Globus pallidus (tissue), 1 donor: ENCODE measurements at regions not wholly inside any gene's neighbourhood (a gene's known extent, or its start where the extent isn't known, plus 50 kb on each side); places are given as distances from the start of the nearest gene placed in this dataset.

Experiments used
- DNase-seq: peaks from one replicate; pipeline ENCODE4 v3.0.0-alpha.2; 2015; ENCODE audit warnings: low spot score

DNA sequence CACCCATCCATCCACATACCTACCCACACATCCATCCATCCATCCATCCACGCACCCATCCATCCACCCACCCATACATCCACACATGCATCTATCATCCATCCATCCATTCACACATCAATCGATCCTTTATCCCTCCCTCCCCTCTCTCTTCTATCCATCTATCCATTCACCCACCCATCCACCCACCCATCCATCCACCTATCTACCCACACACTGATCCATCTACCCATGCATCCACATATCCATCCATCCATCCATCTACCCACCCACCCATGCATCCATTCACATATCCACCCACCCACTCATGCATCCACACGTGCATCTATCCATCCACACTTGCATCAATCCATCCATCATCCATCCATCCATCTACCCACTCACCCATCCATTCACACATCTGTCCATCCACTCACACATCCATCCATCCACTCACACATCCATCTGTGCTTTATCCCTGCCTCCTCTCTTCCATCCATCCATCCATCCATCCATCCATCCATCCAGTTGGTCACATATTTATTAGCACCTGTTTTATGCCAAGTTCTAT is 366.1 kb downstream of the CTTN start:
- no peak for DNase-seq

GRCh38 chr11:70766901-70767300 is 368.6 kb downstream of the CTTN start:
- DNase-seq = no peak

DNA sequence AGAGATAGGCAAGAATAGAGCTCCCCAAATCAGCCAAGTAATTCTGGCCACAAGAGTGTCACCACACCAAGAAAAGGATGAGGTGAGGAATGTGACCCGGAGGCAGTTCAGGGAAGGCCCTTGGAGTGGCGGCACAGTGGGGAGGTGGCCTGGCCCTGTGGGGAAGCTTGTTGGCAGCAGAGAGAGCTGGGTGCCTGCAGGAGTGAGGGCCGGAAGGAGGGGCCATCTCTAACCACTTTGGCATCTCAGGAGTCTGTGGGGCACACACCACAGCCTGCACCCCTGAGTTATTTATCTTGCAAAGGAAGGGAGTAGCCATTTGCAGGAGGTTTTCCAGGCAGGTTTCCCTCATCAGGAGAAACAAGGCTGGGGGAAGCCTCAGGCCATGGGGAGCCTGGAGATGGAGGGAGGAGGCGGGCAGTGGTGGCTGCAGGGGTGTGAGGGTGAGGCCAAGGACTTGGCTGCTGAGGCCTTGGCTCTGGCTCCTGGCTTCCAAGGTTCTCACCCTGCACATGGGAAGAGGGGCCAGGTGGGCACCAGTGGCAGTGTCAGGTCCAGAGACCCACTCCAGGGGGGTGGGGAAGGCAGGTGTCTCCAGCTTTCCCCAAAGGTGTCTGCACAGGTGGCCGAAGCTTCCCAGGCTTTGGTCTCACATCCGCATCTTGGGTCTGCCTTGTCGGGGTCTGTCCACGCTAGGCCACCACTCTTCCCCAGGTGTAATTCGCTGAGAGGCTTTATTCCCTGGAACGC is 370.2 kb downstream of the CTTN start:
- DNase-seq = no peak

- DNase-seq = no peak
Measured at GRCh38 chr11:70769106-70769505, 370.8 kb downstream of the CTTN start.

DNA sequence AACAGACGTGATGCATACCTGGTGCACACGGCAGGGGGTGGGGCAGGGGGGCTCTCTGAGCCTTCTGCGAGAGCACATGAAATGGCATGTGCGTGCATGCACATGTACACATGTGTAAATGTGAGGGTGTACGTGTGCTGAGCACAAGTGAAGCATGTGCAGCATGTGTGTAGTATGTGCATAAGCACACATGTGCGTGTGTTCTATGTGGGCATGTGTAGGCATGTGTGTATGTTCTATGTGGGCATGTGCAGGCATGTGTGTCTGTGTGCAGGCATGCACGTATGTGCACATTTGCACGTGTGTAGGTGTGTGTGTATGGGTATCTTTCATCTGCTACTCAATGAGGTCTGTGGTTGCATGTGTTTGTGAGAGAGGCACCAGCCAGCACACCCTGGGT is 371.2 kb downstream of the CTTN start:
- no peak for DNase-seq

DNA sequence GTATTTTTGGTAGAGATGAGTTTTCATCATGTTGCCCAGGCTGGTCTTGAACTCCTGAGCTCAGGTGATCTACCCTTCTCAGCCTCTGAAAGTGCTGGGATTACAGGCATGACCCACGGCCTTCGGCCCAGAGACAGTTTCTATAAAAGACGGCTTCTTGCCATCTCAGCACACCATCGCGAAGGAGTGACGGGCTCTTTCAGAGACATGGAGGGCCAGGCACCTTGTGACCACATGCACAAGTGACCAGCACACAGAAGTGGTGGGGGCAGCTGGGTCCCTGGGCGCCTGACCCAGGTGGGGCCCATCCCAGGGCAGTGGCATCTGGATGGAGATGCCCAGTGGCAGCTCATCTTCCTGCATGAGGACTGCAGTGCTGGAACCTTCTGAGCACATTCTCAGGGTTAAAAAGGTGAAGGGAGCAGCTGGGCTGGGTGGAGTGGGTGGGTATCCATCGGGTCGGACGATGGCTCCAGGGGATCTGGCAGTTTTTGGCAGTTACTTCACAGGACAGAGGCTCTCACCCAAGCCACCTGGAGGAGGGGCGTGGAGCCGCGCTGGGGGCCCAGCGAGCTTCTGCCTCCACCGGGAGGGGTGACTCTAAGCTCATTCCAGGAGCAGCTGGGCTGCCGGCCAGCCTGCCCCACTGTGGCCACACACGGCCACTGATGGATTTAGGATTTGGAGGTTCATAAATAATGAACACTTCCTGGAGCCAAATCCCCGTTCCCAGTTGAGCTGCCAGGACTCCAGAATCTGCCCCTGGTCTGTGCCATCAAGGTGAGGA is 373.0 kb downstream of the CTTN start:
- no peak for DNase-seq

DNA sequence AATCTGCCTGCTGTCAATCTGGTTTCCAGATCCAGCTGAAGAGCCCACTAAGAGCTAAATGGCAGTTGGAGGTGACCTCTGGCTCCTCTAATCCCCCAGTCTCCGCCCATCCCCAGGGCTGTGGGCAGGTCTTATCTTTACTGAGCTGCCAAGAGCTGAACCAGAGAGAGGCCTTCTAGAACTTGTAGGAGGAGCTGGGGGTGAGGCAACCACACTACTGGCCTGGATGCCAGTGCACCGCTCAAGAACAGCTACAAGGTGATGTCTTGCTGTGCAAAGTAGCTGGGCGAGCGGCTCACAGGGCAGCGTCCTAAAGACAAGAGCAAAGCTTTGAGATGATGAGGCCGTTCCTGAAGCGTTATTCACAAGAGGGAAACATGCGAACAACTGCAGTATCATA is 374.6 kb downstream of the CTTN start:
- no peak for DNase-seq

GRCh38 chr11:70775386-70776075 is 377.2 kb downstream of the CTTN start:
- DNase-seq = no peak

GRCh38 chr11:70776914-70777532 is 378.7 kb downstream of the CTTN start:
- DNase-seq = no peak

GRCh38 chr11:70778883-70779282 is 380.6 kb downstream of the CTTN start:
- no peak for DNase-seq

- no peak for DNase-seq
Measured at GRCh38 chr11:70779433-70780245, 381.3 kb downstream of the CTTN start.

DNA sequence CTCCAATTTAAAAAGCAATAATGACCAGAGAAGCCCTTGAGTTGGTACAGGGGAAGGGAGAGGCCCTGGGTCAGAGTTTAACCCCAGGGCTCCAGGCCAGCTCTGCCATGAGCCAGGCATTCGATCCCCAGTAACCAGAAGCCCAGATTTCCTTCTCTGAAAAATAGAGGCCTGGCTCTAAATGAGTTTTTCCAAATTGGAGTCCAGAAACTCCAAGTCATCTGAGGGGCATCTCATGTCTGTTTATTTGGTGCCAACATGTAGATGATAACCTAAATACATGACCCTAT is 381.9 kb downstream of the CTTN start:
- DNase-seq = no peak

DNA sequence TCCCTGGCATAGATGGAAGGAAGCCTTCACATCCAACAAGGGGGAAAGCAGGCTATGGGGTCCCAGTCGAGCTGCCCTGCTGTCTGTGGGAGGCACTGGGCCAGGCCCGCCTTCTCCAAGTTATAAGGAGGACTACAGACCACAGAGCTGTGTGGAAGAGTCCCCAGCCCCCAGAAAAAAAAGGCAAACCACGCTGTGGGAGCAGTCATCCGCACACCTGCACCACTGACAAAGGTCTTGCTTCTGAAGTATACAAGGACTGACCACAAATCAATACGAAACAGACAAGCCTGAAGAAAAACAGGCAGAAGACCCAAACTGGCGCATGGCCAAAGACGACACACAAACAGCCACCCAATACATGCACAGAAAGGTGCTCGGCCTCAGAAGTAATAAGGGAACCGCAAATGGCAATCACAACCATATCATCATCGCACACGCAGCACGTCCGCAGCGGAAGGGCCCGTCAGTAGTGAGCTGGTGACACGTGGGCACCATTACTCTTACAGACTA is 384.1 kb downstream of the CTTN start:
- DNase-seq = no peak

DNA sequence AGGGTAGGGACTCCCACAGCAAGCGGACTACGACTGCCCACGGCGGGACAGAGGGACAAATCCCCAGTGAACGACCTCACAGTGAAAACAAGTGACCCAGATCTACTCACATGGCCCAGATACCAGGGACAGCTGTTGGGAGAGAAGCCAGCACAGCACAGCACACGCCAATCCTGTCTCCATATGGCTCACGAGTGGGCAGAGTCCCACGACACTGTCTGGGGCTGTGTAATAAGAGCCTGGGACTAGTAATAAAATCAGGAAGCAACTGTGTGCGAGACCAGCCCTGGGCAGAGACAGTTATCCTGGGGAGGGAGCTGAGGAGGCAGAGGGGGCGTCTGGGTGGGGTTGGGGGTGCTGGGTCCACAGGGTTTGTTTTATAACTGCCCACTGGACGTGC is 385.0 kb downstream of the CTTN start:
- DNase-seq = no peak

- no peak for DNase-seq
Measured at GRCh38 chr11:70783821-70784220, 385.5 kb downstream of the CTTN start.

GRCh38 chr11:70785372-70785771 is 387.0 kb downstream of the CTTN start:
- DNase-seq = no peak

GRCh38 chr11:70786021-70786665 is 387.8 kb downstream of the CTTN start:
- no peak for DNase-seq

- no peak for DNase-seq
Measured at GRCh38 chr11:70788248-70789022, 390.1 kb downstream of the CTTN start.

- DNase-seq = no peak
Measured at GRCh38 chr11:70790671-70791300, 392.5 kb downstream of the CTTN start.
